K562 (cell line): ENCODE measurements at regions not wholly inside any gene's neighbourhood (a gene's known extent, or its start where the extent isn't known, plus 50 kb on each side); places are given as distances from the start of the nearest gene placed in this dataset.

Experiments
- ATAC-seq: fragments of 200-7000 bp; cut with Tn5 transposase; 3 replicates; pipeline ENCODE4 v1.9.1; 2020; ENCODE audit warnings: moderate library complexity
- BruUV-seq: library from RNA; stranded (reverse); fragments of 400-500 nt; replicated peaks from 2 replicates; lab custom pipeline; 2021; lab: Mats Ljungman, UMichigan
- CTCF ChIA-PET: fragments of 300-600 bp; formaldehyde crosslinking; extraction: SDS; loops from one replicate; lab custom pipeline; 2021; ENCODE audit warnings: low intra/inter-chr PET ratio; lab: Yijun Ruan, JAX
- POLR2A ChIA-PET: fragments of 300-600, 350-650 bp; sonication (Branson Sonifier 250); formaldehyde crosslinking; extraction: SDS; loops from one replicate; lab custom pipeline; 2021; ENCODE audit warnings: antibody characterized with exemption, inconsistent platforms; lab: Yijun Ruan, JAX
- DNase-seq, 4 experiments: peaks; one replicate each; pipeline versions ENCODE4 v3.0.0 to v3.0.0-alpha.2; 2011 to 2018; ENCODE audit warnings: low spot score in 3 of 4, mixed read lengths in 3 of 4; ENCODE audit errors: extremely low read depth in 1 of 4
- FAIRE-seq: peaks from 2 replicates; lab custom pipeline; 2011; peaks lifted over from hg19 to GRCh38; lab: Jason Lieb, UNC
- H2AFZ ChIP-seq: 2 replicates; pipeline ENCODE4 v1.6.0; 2011; ENCODE audit warnings: low read depth, low read length, control low read depth, inconsistent platforms
- H3K27ac ChIP-seq: fragments of 200-600 bp; 3 replicates; pipeline ENCODE4 v1.8.0; 2011; ENCODE audit warnings: low read depth, mild to moderate bottlenecking, control low read depth, inconsistent platforms, low read length, moderate library complexity, mixed read lengths; ENCODE audit errors: extremely low read depth
- H3K27me3 ChIP-seq, 2 experiments: fragments of 300-600 bp in 1 of 2; 2 replicates in 1 of 2; 3 replicates in 1 of 2; pipeline versions ENCODE4 v1.6.0 to v1.8.0; 2011; ENCODE audit warnings: inconsistent platforms in 2 of 2, low read length in 2 of 2, mild to moderate bottlenecking in 1 of 2, mixed read lengths in 1 of 2, moderate library complexity in 1 of 2; ENCODE audit not compliant: control insufficient read depth in 2 of 2, insufficient read depth in 2 of 2
- H3K36me3 ChIP-seq: fragments of 300-600 bp; 3 replicates; pipeline ENCODE4 v1.8.0; 2011; ENCODE audit warnings: mild to moderate bottlenecking, low read length, inconsistent platforms; ENCODE audit not compliant: control insufficient read depth, insufficient read depth
- H3K4me1 ChIP-seq, 2 experiments: fragments of 200-600 bp in 1 of 2; replicated peaks in 1 of 2; 2 replicates in 1 of 2; 3 replicates in 1 of 2; pipeline versions ENCODE4 v1.5.1 to v1.8.0; 2011; ENCODE audit warnings: inconsistent platforms in 2 of 2, low read length in 2 of 2, mild to moderate bottlenecking in 1 of 2, mixed read lengths in 1 of 2, moderate library complexity in 1 of 2; ENCODE audit not compliant: control insufficient read depth in 2 of 2, insufficient read depth in 2 of 2
- H3K4me2 ChIP-seq: 2 replicates; pipeline ENCODE4 v1.6.1; 2011; ENCODE audit warnings: low read length, control low read depth, inconsistent platforms, mixed read lengths; ENCODE audit not compliant: insufficient read depth
- H3K4me3 ChIP-seq: fragments of 200-600 bp; sonication (generic), shearing (Covaris generic); 2 replicates; pipeline ENCODE4 v1.5.1; 2016; ENCODE audit warnings: control low read depth, inconsistent platforms
- H3K79me2 ChIP-seq: fragments of 200-600 bp; 3 replicates; pipeline ENCODE4 v1.8.0; 2011; ENCODE audit warnings: low read length, inconsistent platforms; ENCODE audit not compliant: control insufficient read depth, insufficient read depth
- H3K9ac ChIP-seq, 2 experiments: 2 replicates each; pipeline versions ENCODE4 v1.6.0 to v1.6.1; 2011; ENCODE audit warnings: low read depth in 2 of 2, low read length in 2 of 2, control low read depth in 1 of 2, inconsistent platforms in 1 of 2, mild to moderate bottlenecking in 1 of 2, mixed read lengths in 1 of 2; ENCODE audit not compliant: insufficient read depth in 1 of 2
- H3K9me1 ChIP-seq: one replicate; pipeline ENCODE4 v1.6.0; 2011; ENCODE audit warnings: inconsistent platforms, mild to moderate bottlenecking, low read length, moderate library complexity; ENCODE audit not compliant: control insufficient read depth, insufficient read depth
- H3K9me3 ChIP-seq: replicated peaks from 2 replicates; pipeline ENCODE4 v1.5.1; 2011; ENCODE audit warnings: low read depth, low read length, inconsistent platforms; ENCODE audit not compliant: control insufficient read depth, insufficient read depth
- H4K20me1 ChIP-seq: replicated peaks from 2 replicates; pipeline ENCODE4 v1.6.1; 2011; ENCODE audit warnings: low read length, inconsistent platforms, mixed read lengths; ENCODE audit not compliant: control insufficient read depth, insufficient read depth
- CBFA2T3 ChIP-seq: fragments of 450-650 bp; IDR thresholded peaks from 2 replicates; pipeline ENCODE4 v1.6.1; 2017
- MTF1 ChIP-seq: fragments of 250-450 bp; sonication (Bioruptor Pico); IDR thresholded peaks from 2 replicates; pipeline ENCODE4 v1.9.0; 2021; ENCODE audit warnings: moderate library complexity, mild to moderate bottlenecking, inconsistent platforms, borderline replicate concordance
- NR2F6 ChIP-seq: fragments of 450-650 bp; formaldehyde crosslinking; IDR thresholded peaks from 2 replicates; pipeline ENCODE4 v1.4.0; 2020; ENCODE audit warnings: mild to moderate bottlenecking
- PHB2 ChIP-seq: fragments of 450-650 bp; IDR thresholded peaks from 2 replicates; pipeline ENCODE4 v1.6.1; 2017; ENCODE audit warnings: low read depth
- PML ChIP-seq: IDR thresholded peaks from 2 replicates; pipeline ENCODE4 v1.6.1; 2012; ENCODE audit warnings: low read length, inconsistent platforms
- ZBTB11 ChIP-seq, 3 experiments: fragments of 200-800 bp in 1 of 3; fragments of 250-450 bp in 1 of 3; fragments of 450-650 bp in 1 of 3; sonication (Bioruptor Pico) in 1 of 3; sonication (Bioruptor generic) in 1 of 3; formaldehyde crosslinking in 1 of 3; IDR thresholded peaks; 2 replicates each; pipeline versions ENCODE4 v1.6.1 to v1.8.0; 2016 to 2022; ENCODE audit warnings: mild to moderate bottlenecking in 2 of 3, missing genetic modification characterization in 2 of 3, missing compliant biosample characterization in 1 of 3, moderate library complexity in 1 of 3
- ZBTB9 ChIP-seq: fragments of 450-650 bp; formaldehyde crosslinking; IDR thresholded peaks from 2 replicates; pipeline ENCODE4 v1.4.0; 2020; ENCODE audit warnings: mild to moderate bottlenecking, moderate library complexity
- ZFP36 ChIP-seq: fragments of 150-350 bp; IDR thresholded peaks from 2 replicates; pipeline ENCODE4 v1.6.1; 2018; ENCODE audit warnings: low read length, low read depth; ENCODE audit not compliant: partially characterized antibody
- ZNF121 ChIP-seq: sonication (generic); formaldehyde crosslinking; conservative IDR thresholded peaks from 2 replicates; pipeline ENCODE4 v1.8.0; 2022; ENCODE audit warnings: missing genetic modification reagents
- ZNF184 ChIP-seq: sonication (generic); formaldehyde crosslinking; IDR thresholded peaks from 2 replicates; pipeline ENCODE4 v1.5.0; 2020; ENCODE audit warnings: missing genetic modification reagents
- ZNF717 ChIP-seq: fragments of 250-450 bp; sonication (Bioruptor Pico); IDR thresholded peaks from 2 replicates; pipeline ENCODE4 v1.5.0; 2021
- WGBS: fragments of 100-300 bp; shearing (Covaris generic); methylation state at CpG from one replicate; pipeline ENCODE4 v1.1.6; 2016; ENCODE audit warnings: low coverage, mixed read lengths; ENCODE audit not compliant: insufficient coverage; ENCODE audit errors: missing lambda C conversion rate; 5-methylcytosine and 5-hydroxymethylcytosine counted together
- in situ Hi-C: fragments of 300-500 bp; cut with MboI; formaldehyde crosslinking; loops from 4 replicates; pipeline ENCODE4 v1.15.0; 2018; ENCODE audit warnings: inconsistent platforms, mixed read lengths
- intact Hi-C: fragments of 100-400 bp; cut with micrococcal nuclease; formaldehyde crosslinking; loops from 2 replicates; pipeline ENCODE4 v1.14.2; 2022
- TF ChIP-seq, protein P1 (sequence below): fragments of 200-800 bp; sonication (Bioruptor generic); IDR thresholded peaks from 2 replicates; pipeline ENCODE4 v1.6.1; 2016; ENCODE audit warnings: missing genetic modification characterization, missing compliant biosample characterization

DNA sequence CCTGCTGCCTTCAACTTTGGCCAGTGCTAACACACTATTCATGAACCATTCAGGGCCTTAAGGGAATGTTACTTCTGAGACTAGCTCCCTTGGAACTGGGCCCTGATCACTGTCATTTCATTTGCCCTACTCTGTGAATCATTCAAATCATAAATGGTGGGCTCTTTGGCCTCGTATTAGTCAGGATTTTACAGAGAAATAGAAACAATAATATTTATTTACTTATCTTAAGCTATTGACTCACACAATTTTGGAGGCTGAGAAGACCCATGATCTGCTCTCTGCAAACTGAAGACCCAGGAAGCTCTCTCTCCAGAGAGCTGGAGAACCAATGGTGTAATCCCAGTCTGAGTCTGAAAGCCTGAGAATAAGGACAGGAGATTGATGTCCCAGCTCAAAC is 398.5 kb downstream of the LRIG3 start:
- ATAC-seq (no peak), DNase-seq (no peak), FAIRE-seq (no peak)
- Histone ChIP-seq H2AFZ (no peak overlapping the region), H3K4me2 (no peak overlapping the region), H3K36me3 (no peaks in the 10 kb centered on the region), H4K20me1 (no peaks in the 10 kb centered on the region), H3K9ac (no peak overlapping the region), H3K9me1 (no peaks in the 10 kb centered on the region), H3K4me3 (no peak overlapping the region), H3K27me3 (no peaks in the 10 kb centered on the region), H3K27ac (no peak overlapping the region), H3K79me2 (no peaks in the 10 kb centered on the region), H3K9me3 (0 out of 2 replicates have a peak, but pooled peaks cover 3% of the 10 kb centered on the region), H3K4me1 (no peaks in the 10 kb centered on the region)
- BruUV-seq = no TSS peak
- in situ Hi-C loops (no loop called here), intact Hi-C loops (no loop called here)
- POLR2A ChIA-PET = no interaction called here
- CTCF ChIA-PET = no interaction called here
- WGBS = 0% methylated on average over 1 of the region's 1 CpG
- TF ChIP-seq ZFP36 = no peak
- TF ChIP-seq ZBTB9 (CRISPR knock-in tag) = no peak
- TF ChIP-seq MTF1 (CRISPR knock-in tag) = no peak
- TF ChIP-seq ZNF717 = no peak
- TF ChIP-seq PHB2 = no peak
- TF ChIP-seq NR2F6 (CRISPR knock-in tag) = no peak
- TF ChIP-seq ZNF184 = no peak
- TF ChIP-seq, protein P1, sequence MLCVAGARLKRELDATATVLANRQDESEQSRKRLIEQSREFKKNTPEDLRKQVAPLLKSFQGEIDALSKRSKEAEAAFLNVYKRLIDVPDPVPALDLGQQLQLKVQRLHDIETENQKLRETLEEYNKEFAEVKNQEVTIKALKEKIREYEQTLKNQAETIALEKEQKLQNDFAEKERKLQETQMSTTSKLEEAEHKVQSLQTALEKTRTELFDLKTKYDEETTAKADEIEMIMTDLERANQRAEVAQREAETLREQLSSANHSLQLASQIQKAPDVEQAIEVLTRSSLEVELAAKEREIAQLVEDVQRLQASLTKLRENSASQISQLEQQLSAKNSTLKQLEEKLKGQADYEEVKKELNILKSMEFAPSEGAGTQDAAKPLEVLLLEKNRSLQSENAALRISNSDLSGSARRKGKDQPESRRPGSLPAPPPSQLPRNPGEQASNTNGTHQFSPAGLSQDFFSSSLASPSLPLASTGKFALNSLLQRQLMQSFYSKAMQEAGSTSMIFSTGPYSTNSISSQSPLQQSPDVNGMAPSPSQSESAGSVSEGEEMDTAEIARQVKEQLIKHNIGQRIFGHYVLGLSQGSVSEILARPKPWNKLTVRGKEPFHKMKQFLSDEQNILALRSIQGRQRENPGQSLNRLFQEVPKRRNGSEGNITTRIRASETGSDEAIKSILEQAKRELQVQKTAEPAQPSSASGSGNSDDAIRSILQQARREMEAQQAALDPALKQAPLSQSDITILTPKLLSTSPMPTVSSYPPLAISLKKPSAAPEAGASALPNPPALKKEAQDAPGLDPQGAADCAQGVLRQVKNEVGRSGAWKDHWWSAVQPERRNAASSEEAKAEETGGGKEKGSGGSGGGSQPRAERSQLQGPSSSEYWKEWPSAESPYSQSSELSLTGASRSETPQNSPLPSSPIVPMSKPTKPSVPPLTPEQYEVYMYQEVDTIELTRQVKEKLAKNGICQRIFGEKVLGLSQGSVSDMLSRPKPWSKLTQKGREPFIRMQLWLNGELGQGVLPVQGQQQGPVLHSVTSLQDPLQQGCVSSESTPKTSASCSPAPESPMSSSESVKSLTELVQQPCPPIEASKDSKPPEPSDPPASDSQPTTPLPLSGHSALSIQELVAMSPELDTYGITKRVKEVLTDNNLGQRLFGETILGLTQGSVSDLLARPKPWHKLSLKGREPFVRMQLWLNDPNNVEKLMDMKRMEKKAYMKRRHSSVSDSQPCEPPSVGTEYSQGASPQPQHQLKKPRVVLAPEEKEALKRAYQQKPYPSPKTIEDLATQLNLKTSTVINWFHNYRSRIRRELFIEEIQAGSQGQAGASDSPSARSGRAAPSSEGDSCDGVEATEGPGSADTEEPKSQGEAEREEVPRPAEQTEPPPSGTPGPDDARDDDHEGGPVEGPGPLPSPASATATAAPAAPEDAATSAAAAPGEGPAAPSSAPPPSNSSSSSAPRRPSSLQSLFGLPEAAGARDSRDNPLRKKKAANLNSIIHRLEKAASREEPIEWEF (CRISPR knock-in tag) = no peak
- TF ChIP-seq ZNF121 (CRISPR knock-in tag) = no peak
- TF ChIP-seq CBFA2T3 = no peak
- no peak for TF ChIP-seq ZBTB11 (CRISPR knock-in tag; IDR thresholded peaks at IDR 0.05)
- no peak for TF ChIP-seq PML
